GM04503 (cell line): ENCODE measurements at regions not wholly inside any gene's neighbourhood (a gene's known extent, or its start where the extent isn't known, plus 50 kb on each side); places are given as distances from the start of the nearest gene placed in this dataset.

Source experiments
- DNase-seq: peaks from one replicate; pipeline ENCODE4 v3.0.0-alpha.2; 2012; ENCODE audit warnings: low read depth

DNA sequence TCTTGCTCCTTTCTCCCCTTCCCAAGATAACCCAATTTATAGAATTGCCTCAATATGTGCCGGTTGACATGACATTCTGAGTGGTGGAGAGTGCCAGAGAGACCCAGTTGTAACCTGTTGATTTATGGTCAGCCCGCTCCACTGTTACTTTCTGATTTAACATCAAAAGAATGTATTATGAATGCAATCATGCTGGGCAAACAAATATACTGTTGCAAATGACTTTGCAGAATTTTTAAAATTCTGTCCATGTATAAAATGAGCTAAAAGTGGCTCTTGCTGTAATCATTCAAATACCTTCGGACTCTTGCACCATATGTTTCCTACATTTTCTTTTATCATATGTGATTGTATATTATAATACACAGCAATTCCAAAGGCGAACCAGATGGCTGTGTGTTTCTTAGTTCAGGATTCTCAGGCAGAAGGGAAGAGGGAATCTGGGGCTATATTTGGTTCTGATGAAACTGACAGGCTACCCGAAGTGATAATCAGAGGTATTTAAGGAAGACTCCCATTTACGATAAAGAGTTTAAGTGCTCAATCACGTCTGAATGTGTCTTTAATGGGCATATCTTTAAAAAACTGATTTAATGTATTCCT is 131.7 kb downstream of the CLCN4 start:
- DNase-seq: peak; percentile 3

DNA sequence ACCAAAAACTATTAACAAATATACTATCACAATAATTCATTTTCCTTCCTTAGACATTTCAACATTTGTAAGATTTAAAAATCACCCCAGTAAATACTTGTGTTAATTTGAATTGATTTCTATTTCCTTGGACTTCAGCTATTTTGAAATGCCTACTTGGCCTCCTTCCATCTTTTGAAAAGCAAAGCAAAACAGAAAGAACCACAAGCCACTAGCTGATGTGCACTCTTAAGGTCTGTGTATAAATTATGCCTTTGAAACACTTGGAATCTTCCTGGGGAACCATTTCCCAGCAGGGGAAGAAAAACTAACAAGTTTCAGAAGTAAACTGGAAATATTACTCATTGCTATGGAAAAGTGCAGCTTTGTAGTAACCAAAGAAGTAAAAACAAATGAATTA is 139.8 kb downstream of the CLCN4 start:
- DNase-seq: peak; percentile 44

DNA sequence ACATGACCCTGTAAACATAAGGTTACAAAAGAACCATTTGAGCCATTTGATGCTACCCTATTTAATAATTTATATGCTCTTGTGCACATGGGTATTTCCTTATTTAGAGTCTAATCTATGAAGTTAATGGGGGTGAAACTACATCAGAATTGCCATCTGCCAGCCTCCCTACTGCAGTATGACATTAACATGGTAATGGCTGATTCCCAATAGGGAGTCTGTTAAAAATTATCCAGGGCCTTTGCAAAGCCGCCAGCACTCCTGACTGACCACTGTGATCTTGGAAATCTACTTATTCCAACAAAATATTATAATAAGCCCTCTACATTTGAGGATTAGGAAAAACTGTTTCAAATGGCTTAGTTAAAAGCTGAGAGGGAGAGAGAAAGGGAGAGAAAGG is 153.7 kb downstream of the CLCN4 start:
- no peak for DNase-seq

DNA sequence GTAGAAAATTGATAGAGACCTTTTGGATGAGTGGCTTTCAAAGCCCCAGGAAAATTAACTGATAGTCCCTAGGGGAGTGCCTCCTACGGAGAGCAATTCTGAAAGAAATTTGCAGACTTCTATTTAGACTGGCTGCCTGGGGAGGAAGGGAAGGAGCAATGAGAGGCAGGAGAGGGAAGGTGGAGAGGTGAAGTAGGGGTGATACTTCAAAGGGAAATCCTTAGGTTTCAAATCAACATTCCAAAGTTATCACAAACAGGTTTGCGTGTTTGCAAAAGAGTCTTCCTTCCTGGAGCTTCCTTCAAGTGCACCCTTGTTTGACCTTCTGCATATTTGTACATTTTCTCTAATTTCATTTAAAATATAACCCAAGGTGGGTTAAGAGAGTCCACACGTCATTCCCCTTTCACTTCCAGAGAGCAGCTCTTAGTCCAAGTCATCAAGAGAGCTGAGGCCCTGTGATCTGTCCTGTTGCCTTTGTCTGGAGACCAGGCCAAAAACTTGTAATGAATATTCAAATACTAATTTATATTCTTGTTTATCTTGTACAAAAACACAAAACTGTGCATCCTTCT is 157.8 kb downstream of the CLCN4 start:
- DNase-seq: no peak

DNA sequence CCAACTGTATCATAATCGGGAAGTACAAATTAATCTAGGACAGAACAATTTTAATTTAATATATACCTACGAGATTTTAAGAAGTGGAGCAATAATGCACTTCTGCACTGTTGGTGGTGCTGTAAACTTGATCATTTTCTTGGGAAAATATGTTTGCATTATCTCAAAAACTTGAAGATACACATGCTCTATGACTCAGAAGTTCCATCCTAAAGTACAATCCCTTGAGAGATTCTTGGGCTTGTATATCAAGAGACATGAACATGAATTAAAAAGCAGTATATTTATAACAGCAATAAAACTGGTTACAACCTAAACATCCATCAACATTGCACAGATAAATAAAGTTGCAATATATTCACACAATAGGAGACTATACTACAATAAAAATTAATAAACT is 168.8 kb downstream of the CLCN4 start:
- DNase-seq: no peak

DNA sequence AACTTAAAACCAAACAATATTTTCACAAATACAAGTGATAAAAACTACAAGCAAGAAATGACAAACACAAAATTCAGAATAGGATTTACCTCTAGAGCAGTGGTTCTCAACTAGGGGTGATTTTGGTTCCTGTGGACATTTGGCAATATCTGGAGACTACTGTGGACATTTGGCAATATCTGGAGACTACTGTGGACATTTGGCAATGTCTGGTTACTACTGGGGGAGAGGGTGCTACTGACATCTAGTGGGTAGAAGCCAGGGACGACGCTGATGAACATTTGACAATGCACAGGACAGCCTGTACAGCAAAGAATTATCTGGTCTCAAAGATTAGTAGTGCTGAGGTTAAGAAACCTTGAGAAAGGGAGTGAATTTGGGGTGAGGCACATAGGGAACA is 169.8 kb downstream of the CLCN4 start:
- DNase-seq: peak; percentile 11

DNA sequence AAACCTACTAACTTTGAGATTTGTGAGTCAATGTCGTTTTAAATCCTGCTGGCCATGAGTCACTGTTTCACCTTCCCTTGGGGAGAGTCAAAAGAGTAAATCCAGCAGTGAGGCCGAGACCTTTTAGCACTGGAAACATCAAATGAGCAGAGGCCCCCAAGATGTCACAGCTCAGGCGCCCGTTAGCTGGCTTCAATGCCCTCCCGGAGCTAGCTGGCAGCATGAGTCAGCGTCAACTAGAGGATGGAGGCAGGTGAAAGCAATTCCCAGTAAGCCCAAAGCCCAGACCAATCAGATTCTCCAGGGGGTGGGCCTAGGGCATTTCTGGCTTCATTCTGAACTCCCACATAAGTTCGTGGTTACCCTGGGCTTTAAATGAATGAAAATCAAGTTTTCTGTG is 170.9 kb downstream of the CLCN4 start:
- no peak for DNase-seq

DNA sequence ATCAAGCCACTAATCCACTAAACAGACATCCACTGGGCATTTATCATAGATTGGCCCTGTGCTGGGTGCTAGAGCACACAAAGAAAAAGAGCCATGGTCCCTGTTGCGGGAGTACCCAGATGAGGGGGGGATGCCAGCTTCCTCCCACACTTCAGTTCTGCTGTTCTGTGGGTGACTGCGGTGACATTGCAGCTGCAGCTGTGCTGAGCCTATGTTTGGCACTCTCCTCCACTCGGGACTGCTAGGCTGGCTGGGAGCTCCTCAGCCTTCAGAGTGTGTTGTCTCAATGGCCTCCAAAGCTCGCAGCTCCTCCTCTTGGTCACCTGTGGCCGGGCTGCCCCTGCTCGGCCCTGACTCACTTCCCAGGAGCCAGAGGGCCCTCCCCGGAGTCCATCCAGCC is 173.2 kb downstream of the CLCN4 start:
- no peak for DNase-seq

DNA sequence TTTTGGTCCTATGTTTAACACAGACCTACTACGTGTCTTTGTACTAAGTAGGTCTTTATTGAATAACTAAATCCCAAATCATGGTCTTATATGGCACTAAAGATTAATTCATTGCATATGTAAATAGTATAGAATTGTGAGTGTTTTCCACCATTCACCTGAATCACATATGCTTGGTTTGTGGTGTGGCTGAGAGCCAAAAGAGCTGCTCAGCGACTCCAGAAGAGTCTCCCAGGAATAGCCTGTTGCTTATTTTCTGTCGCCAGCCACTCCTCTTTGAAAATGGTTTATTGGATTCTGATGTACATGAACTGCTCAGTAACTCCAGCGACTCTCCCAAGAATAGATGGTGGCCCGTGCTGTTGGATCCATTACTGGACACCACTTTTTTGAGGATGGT is 184.5 kb downstream of the CLCN4 start:
- DNase-seq: no peak

DNA sequence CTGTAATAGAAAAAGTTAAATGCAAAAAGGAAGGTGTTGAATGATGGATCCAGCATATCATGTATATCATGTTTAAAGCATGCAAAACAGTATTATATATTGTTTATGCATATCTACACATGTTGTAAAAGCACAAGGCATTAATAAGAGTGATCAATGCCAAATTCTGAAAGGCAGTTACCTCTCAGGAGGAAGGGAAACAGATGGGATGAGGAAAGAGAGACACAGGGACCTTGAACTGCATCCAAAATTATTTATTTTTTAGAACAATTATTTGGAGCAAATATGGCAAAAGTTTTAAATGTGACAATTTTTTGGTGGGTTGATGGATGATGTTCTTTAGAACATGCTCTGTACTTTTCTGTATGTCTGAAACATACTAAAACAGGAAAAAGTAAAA is 193.4 kb downstream of the CLCN4 start:
- no peak for DNase-seq

DNA sequence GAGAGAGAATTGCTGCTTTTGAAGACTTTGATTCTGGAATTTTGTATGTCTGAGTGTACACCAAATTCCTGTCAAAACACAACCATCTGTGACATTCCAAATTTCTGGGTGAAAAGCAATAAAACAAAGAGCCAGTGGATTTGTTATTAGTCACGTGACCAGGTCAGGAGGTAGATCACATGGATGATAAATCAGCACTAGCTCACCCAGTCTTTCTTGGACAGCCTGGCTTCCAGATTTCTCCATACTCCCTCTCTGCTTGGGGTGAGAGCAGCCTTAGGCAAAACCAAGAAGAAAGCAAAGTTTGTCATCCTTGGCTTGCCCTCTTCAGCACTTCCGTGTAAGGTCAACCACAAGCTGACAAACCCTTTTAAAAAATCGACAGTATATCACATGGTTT is 194.2 kb downstream of the CLCN4 start:
- peak; percentile 43 for DNase-seq

DNA sequence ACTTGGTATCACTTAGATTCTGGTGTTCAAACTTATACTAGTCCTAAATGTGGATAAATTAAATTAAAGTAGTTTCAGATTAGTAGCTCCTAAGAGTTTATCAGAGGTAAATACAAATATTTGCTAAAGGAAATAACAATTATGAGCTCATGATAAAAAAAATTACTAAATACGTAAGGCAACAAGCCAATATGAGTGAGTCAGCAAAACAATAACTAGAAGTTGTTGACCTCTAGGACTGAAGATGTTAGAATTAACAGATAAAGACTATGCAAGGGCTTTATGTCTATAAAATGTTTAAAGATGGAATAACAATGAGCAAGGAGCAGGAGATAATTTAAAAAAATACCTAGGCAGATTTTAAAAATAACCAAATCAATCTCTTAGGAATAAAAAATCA is 195.8 kb downstream of the CLCN4 start:
- no peak for DNase-seq

DNA sequence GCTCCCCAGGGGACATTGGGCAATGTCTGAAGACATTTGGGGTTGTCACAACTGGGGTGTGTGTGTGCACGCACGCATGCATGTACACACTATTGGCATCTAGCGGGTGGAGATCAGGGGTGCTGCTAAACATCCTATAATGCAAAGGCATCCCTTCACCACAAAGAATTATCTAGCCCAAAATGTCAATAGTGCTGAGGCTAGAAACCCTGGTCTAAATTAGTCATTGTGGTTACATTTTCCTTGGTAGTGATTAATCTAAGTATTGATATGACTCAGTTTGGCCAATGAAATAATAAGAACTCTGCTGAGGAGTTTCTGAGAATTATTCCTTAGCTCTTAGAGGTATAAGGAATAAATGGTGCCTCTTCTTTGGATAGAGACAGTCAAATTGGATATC is 200.2 kb downstream of the CLCN4 start:
- no peak for DNase-seq

DNA sequence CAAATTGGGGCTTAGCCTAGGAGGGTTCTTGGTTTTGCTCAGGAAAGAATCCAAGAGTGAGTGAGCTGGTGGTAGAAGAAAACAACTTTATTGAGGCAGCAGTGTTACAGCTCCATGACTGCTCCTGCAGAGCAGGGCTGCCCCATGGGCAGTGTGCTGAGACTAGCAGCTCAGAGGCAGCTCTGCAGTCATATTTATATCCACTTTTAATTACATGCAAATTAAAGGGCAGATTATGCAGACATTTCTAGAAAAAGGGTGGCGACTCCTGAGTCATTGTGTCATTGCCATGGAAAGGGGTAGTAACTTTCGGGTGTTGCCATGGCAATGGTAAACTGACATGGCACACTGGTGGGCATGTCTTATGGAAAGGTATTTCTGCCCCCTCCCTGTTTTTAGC is 202.2 kb downstream of the CLCN4 start:
- DNase-seq: no peak

DNA sequence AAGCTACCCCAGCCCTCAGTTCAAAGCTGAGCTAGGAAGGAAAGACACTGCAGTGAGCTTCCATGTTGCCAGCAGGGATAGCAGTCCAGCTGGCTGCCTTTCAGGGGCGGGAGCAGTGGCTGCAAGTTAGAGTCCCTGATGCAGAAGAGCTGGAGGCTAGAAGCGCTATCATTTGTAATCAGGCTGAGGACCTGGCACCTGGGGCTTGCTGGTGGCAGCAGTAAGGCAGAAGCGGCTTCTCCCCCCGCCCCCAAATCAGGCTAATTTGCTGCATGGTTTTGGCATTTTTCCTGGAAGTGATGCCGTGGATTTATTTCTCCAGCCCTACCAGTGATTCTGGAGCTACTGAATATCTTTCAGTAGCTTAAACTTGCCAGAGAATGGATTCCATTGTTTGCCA is 203.3 kb downstream of the CLCN4 start:
- no peak for DNase-seq

DNA sequence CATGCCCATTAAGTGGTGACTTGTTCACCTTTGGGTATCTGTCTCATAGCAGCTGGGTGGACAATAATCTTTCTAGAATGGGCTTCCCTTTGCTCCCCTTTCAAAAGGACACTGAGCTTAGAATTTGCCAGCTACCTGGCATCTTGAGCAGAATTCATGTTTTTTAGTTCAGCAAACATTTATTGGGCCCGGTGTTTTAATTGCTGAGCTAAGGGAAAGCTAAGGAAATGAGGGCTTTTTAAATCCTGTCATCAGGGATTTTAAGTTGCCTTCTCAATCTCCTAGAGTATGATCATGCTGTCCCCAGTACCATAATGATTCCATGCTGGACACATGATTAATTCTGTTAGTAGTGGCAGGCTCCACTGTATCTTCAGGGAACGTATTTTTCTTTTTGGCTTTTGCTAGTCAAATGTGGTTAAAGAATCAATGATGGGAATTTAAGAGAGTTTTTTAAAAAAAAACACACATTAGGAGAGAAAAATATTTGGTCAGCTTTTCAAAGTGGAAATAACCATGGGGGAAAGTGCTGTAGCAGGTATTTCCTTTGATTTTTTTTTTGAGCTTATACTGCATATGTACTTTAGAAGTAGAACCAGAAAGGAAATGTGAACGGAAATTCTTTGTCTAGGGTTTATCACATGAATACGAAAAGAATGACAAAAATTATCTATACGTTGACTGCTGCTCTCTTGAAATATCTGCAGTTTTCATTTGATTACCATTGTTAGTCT is 208.9 kb downstream of the CLCN4 start:
- DNase-seq: no peak

DNA sequence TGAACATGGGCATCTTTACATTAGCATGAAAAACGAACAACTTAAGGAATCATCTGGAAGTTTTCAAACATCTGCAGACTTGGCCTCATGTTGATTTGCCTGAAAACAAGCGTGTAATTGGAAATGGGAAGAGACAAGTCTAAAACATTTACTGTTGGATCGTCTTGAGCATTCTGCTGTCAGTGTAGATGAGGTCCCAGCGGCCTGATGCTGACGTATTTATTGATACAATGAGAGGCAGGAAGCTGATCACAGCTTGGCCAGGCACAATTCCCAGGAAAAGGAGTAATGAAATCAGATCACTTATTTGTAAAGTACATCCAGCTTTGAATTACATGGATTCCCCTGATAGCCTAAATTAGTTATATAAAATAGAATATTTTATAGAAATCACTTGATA is 210.6 kb downstream of the CLCN4 start:
- no peak for DNase-seq

DNA sequence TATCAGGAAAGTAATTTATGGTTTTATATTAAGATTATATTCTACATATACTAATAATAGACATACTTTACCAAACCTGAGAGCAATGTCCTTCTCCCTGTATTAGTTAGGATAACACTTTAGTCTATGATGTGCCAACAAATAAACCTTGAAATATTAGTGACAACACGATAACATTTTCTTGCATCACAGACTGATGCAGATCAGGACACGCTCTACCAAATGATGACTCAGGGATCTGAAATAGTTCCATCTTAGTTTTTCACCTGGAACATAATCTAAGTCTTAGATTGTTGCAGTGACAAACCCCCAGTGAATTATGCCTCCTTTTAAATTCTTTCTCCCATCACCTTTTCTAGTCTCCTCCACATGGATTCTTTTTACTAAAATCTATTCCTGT is 214.2 kb downstream of the CLCN4 start:
- no peak for DNase-seq

DNA sequence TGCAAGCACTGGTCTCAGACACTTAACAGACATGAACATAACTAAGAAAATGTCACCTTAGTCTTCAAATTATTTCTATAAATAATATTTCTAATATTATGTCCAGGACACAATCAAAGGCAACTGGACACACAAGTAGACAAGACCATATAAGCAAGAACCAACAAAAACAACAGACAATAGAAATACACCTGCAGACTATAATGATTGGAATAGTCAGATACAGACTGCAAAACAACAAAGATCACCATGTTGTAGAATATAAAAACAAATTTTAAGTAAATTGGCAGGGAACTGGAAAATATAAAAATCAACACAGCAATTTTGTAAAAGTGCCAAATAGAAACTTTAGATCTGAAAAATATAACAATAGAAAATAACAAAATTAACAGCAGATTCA is 220.7 kb downstream of the CLCN4 start:
- no peak for DNase-seq

DNA sequence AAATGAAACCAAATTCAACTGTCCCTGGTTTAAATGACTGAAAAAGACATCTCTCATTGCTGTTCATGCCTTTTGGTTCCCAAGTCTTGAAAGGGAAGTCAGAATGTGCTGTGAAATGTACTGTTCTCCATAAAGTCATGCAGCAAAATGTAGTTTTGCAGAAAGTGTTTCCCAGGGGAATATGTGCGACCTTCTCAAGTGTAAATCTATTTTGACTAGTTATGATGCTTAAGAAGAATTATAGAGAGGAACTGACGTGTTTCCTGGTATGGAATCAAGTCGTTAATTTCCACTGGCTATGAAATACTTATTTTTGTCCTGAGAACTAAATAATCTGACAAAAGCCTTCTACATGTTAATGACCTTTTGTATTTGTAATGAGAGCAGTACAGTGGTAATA is 223.1 kb downstream of the CLCN4 start:
- no peak for DNase-seq

DNA sequence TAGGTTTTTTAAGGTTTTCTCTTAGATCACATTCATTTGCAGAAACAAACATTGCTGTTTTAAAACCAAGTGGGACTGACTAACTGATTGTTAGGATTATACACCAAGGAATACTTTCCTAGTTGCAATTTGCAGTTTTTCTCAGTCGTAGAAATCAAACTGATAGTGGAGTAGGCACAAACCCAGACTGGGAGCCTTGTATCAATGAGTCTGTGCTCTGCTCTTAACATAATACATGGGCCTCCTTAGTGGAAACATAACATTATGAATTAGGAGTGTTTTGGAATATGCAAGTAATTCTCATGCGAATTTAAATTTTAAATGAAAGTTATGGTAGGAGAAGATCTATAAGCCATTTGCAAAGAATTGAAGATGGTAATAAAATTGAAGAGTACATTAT is 223.5 kb downstream of the CLCN4 start:
- no peak for DNase-seq

DNA sequence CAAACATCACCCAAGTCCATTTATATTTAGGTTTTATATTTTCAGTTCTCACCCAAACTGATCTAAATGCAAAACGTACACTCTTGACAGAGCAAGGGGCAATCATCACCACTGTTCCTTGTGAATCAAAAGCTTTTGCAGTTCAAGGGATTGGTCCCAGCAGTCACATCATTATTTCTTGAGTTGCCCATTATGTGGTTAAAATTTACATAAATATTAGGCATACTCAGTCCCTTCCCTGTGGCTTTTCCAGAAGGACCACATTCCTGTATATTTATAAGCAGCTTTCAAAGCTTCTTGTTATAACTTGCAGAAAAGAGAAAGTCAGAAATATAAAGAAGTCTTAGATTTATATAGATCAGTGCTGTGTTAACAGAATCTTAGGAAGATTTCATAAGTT is 224.4 kb downstream of the CLCN4 start:
- DNase-seq: no peak

DNA sequence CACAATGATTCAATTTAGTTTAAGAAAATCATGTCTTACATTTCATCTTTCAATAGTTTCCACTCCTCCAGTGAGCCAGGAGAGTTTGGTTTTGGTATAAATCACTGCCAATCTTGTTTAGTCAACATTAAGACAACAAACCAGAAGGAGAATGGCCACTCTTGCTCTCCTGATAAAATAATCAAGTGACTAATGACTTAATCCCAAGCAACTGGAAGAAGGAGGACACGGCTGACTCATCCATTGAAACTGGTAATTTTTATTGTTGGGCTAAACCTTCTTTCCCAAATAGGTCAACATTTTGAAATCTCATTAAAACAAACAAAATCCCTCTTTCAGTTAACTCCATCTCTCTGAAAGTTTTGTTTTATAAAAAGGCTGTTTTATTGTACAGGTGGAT is 230.2 kb downstream of the CLCN4 start:
- DNase-seq: peak; percentile 13

DNA sequence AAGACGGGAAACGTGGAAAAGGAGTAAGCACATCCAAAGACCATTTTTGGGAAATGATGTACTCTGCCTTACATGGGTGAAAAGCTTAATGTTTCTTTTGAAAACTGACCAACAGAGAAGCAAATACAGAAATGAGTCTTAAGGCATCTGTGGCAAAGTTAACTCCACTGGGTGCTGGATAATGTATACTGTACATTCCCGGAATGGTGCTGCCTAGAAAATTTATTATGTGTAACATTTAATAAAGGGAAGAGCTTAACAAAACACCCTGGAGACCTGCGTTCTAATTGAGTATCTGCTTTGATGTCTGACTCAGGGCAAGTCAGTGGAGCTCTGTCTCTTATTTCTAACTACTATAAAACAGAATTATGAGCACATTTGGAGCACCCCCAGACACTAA is 230.2 kb downstream of the MID1 start:
- DNase-seq: no peak
